ENCODE measurements at regions not wholly inside any gene's neighbourhood (a gene's known extent, or its start where the extent isn't known, plus 50 kb on each side); places are given as distances from the start of the nearest gene placed in this dataset.

- Histone ChIP-seq H3K4me1 (no peaks in the 10 kb centered on the region), H3K9me3 (no peaks in the 10 kb centered on the region), H3K27me3 (replicated peaks in 1 of 7) (no peaks in the 10 kb centered on the region), H3K27ac (no peak overlapping the region), H3K36me3 (no peaks in the 10 kb centered on the region), H3K4me3 (no peak overlapping the region)
- no peak for DNase-seq
- intact Hi-C loops (cut with DNase I; ENCODE audit: low total_unique reads): no loop called here
- 90 to 96% (median 94%) methylated on average over 1 of the region's 1 CpG for WGBS, 5 donors
- TF ChIP-seq POLR2A (IDR thresholded peaks at IDR 0.05): no peak
- TF ChIP-seq POLR2AphosphoS5 (IDR thresholded peaks at IDR 0.05): no peak
- TF ChIP-seq CTCF (IDR thresholded peaks at IDR 0.05 in 8 of 11, conservative IDR thresholded peaks at IDR 0.05 in 3 of 11): no peak
These were observed 395.0 kb upstream of the OPRM1 start for GRCh38 chr6:153644000-153644399.

- H3K27ac ChIP-seq: no peak overlapping the region
- TF ChIP-seq POLR2A (IDR thresholded peaks at IDR 0.05): no peak
- no peak for TF ChIP-seq POLR2AphosphoS5 (IDR thresholded peaks at IDR 0.05)
- TF ChIP-seq CTCF (IDR thresholded peaks at IDR 0.05 in 8 of 11, conservative IDR thresholded peaks at IDR 0.05 in 3 of 11): no peak
- H3K9me3 ChIP-seq: peaks cover 0 to 19% (median 3%) of the 10 kb centered on the region in 8 donors
- H3K4me3 ChIP-seq: no peak overlapping the region
- H3K27me3 ChIP-seq (replicated peaks in 1 of 7): no peaks in the 10 kb centered on the region
- DNase-seq: no peak
- H3K4me1 ChIP-seq: no peaks in the 10 kb centered on the region
- intact Hi-C loops (cut with DNase I; ENCODE audit: low total_unique reads): no loop called here
- no peaks in the 10 kb centered on the region for H3K36me3 ChIP-seq
These were observed 404.6 kb upstream of the OPRM1 start for GRCh38 chr6:153634416-153634815.

GRCh38 chr6:153625089-153625488, 414.0 kb upstream of the OPRM1 start:
- TF ChIP-seq POLR2A (IDR thresholded peaks at IDR 0.05) (no peak), CTCF (IDR thresholded peaks at IDR 0.05 in 8 of 11, conservative IDR thresholded peaks at IDR 0.05 in 3 of 11) (no peak), POLR2AphosphoS5 (IDR thresholded peaks at IDR 0.05) (no peak)
- H3K27me3 ChIP-seq (replicated peaks in 1 of 7): no peaks in the 10 kb centered on the region
- no peaks in the 10 kb centered on the region for H3K36me3 ChIP-seq
- no peaks in the 10 kb centered on the region for H3K4me1 ChIP-seq
- peaks cover 0 to 8% (median 0%) of the 10 kb centered on the region in 8 donors for H3K9me3 ChIP-seq
- H3K4me3 ChIP-seq: no peak overlapping the region
- 23 to 46% (median 40%) methylated on average over 3 of the region's 3 CpGs for WGBS, 5 donors
- DNase-seq: no peak
- intact Hi-C loops (cut with DNase I; ENCODE audit: low total_unique reads): no loop called here
- no peak overlapping the region for H3K27ac ChIP-seq

- H3K27me3 ChIP-seq (replicated peaks in 1 of 7): no peaks in the 10 kb centered on the region
- no peaks in the 10 kb centered on the region for H3K4me1 ChIP-seq
- TF ChIP-seq POLR2A (IDR thresholded peaks at IDR 0.05): no peak
- TF ChIP-seq POLR2AphosphoS5 (IDR thresholded peaks at IDR 0.05): no peak
- no peak for TF ChIP-seq CTCF (IDR thresholded peaks at IDR 0.05 in 8 of 11, conservative IDR thresholded peaks at IDR 0.05 in 3 of 11)
- no peak overlapping the region for H3K4me3 ChIP-seq
- H3K36me3 ChIP-seq: no peaks in the 10 kb centered on the region
- 69 to 92% (median 88%) methylated on average over 1 of the region's 1 CpG for WGBS, 5 donors
- DNase-seq: no peak
- H3K9me3 ChIP-seq: peaks cover 0 to 8% (median 0%) of the 10 kb centered on the region in 8 donors
- no peak overlapping the region for H3K27ac ChIP-seq
- intact Hi-C loops (cut with DNase I; ENCODE audit: low total_unique reads): no loop called here
These were observed 414.5 kb upstream of the OPRM1 start for GRCh38 chr6:153624528-153624927.
